Neural cell (in vitro differentiated cells): ENCODE measurements at regions not wholly inside any gene's neighbourhood (a gene's known extent, or its start where the extent isn't known, plus 50 kb on each side); places are given as distances from the start of the nearest gene placed in this dataset.

ENCODE experiments used
- CTCF ChIP-seq: fragments of 450-650 bp; IDR thresholded peaks from 2 replicates; pipeline ENCODE4 v1.5.1; 2014; ENCODE audit warnings: antibody characterized with exemption, mild to moderate bottlenecking, moderate library complexity; ENCODE audit not compliant: poor library complexity, severe bottlenecking
- EZH2 ChIP-seq: fragments of 200-600, 300-800 bp; shearing (Covaris generic), sonication (generic); IDR thresholded peaks from 2 replicates; pipeline ENCODE4 v1.6.1; 2014; ENCODE audit warnings: antibody characterized with exemption, low read length, borderline replicate concordance, mild to moderate bottlenecking; ENCODE audit not compliant: insufficient read depth, poor library complexity, severe bottlenecking
- POLR2AphosphoS5 ChIP-seq: IDR thresholded peaks from 2 replicates; pipeline ENCODE4 v1.6.1; 2012
- REST ChIP-seq: IDR thresholded peaks from 2 replicates; pipeline ENCODE4 v1.6.1; 2012; ENCODE audit warnings: borderline replicate concordance

- TF ChIP-seq EZH2: no peak
- TF ChIP-seq REST: no peak
- no peak for TF ChIP-seq CTCF
- TF ChIP-seq POLR2AphosphoS5: no peak
These were observed 504.1 kb downstream of the TMTC2 start for GRCh38 chr12:83190631-83191390.
